H9 (cell line): ENCODE measurements at regions not wholly inside any gene's neighbourhood (a gene's known extent, or its start where the extent isn't known, plus 50 kb on each side); places are given as distances from the start of the nearest gene placed in this dataset.

Experiments used
- DNase-seq: peaks from one replicate; pipeline ENCODE4 v3.0.0-alpha.2; 2017
- H2AFZ ChIP-seq: one replicate; pipeline ENCODE4 v1.6.1; 2013; ENCODE audit warnings: mild to moderate bottlenecking, low read length, control low read depth, moderate library complexity
- H2AK5ac ChIP-seq: 2 replicates; pipeline ENCODE4 v1.6.1; 2013; ENCODE audit warnings: low read length, control low read depth, mixed read lengths; ENCODE audit not compliant: insufficient read length
- H2BK120ac ChIP-seq: one replicate; pipeline ENCODE4 v1.6.1; 2013; ENCODE audit warnings: low read depth, mild to moderate bottlenecking, low read length, control low read depth, inconsistent platforms; ENCODE audit not compliant: poor library complexity, severe bottlenecking
- H2BK12ac ChIP-seq: 2 replicates; pipeline ENCODE4 v1.6.1; 2013; ENCODE audit warnings: low read length, control low read depth, mixed read lengths, low read depth; ENCODE audit not compliant: insufficient read length
- H2BK15ac ChIP-seq: 2 replicates; pipeline ENCODE4 v1.6.1; 2013; ENCODE audit warnings: low read depth, low read length, control low read depth
- H2BK20ac ChIP-seq: one replicate; pipeline ENCODE4 v1.6.1; 2013; ENCODE audit warnings: low read depth, mild to moderate bottlenecking, low read length, control low read depth, inconsistent platforms; ENCODE audit not compliant: poor library complexity, severe bottlenecking
- H2BK5ac ChIP-seq: 2 replicates; pipeline ENCODE4 v1.6.1; 2013; ENCODE audit warnings: low read length, control low read depth, mixed read lengths; ENCODE audit not compliant: insufficient read length
- H3K14ac ChIP-seq: 2 replicates; pipeline ENCODE4 v1.6.1; 2013; ENCODE audit warnings: low read length, control low read depth; ENCODE audit not compliant: insufficient read depth
- H3K18ac ChIP-seq: 2 replicates; pipeline ENCODE4 v1.6.1; 2013; ENCODE audit warnings: low read depth, mild to moderate bottlenecking, mixed read lengths, low read length, control low read depth; ENCODE audit not compliant: insufficient read length
- H3K23ac ChIP-seq: 2 replicates; pipeline ENCODE4 v1.6.1; 2013; ENCODE audit warnings: low read length, control low read depth, mixed read lengths, low read depth; ENCODE audit not compliant: insufficient read length
- H3K23me2 ChIP-seq: 2 replicates; pipeline ENCODE4 v1.6.1; 2013; ENCODE audit warnings: low read depth, mild to moderate bottlenecking, mixed read lengths, low read length, control low read depth; ENCODE audit not compliant: insufficient read length, poor library complexity, severe bottlenecking
- H3K27ac ChIP-seq: 2 replicates; pipeline ENCODE4 v1.5.1; 2013; ENCODE audit warnings: low read length, control low read depth, mixed read lengths, low read depth; ENCODE audit not compliant: insufficient read length
- H3K27me3 ChIP-seq: 2 replicates; pipeline ENCODE4 v1.6.1; 2013; ENCODE audit warnings: low read length, control low read depth, inconsistent platforms; ENCODE audit not compliant: insufficient read depth
- H3K4ac ChIP-seq: 2 replicates; pipeline ENCODE4 v1.6.1; 2013; ENCODE audit warnings: low read depth, mild to moderate bottlenecking, control low read depth, inconsistent platforms, low read length, moderate library complexity
- H3K4me1 ChIP-seq: 2 replicates; pipeline ENCODE4 v1.6.1; 2013; ENCODE audit warnings: low read length, control low read depth, inconsistent platforms; ENCODE audit not compliant: insufficient read depth
- H3K4me2 ChIP-seq: 2 replicates; pipeline ENCODE4 v1.6.1; 2013; ENCODE audit warnings: low read length, control low read depth, mixed read lengths; ENCODE audit not compliant: insufficient read length, insufficient read depth
- H3K56ac ChIP-seq: 2 replicates; pipeline ENCODE4 v1.6.1; 2013; ENCODE audit warnings: low read depth, mild to moderate bottlenecking, mixed read lengths, low read length, control low read depth; ENCODE audit not compliant: insufficient read length
- H3K79me1 ChIP-seq: 2 replicates; pipeline ENCODE4 v1.6.1; 2013; ENCODE audit warnings: low read depth, mild to moderate bottlenecking, moderate library complexity, low read length, control low read depth, inconsistent platforms; ENCODE audit not compliant: insufficient read depth, poor library complexity, severe bottlenecking
- H3K79me2 ChIP-seq: 2 replicates; pipeline ENCODE4 v1.6.1; 2013; ENCODE audit warnings: low read length, control low read depth, inconsistent platforms; ENCODE audit not compliant: insufficient read depth
- H3K9ac ChIP-seq: 2 replicates; pipeline ENCODE4 v1.6.1; 2013; ENCODE audit warnings: low read length, control low read depth, mixed read lengths; ENCODE audit not compliant: insufficient read length; ENCODE audit errors: extremely low read depth
- H3K9me3 ChIP-seq: one replicate; pipeline ENCODE4 v1.6.1; 2013; ENCODE audit warnings: low read depth, low read length, inconsistent platforms; ENCODE audit not compliant: control insufficient read depth
- H3T11ph ChIP-seq: one replicate; pipeline ENCODE4 v1.6.1; 2013; ENCODE audit warnings: mild to moderate bottlenecking, low read length, control low read depth, inconsistent platforms
- H4K20me1 ChIP-seq: one replicate; pipeline ENCODE4 v1.6.1; 2013; ENCODE audit not compliant: control insufficient read depth, insufficient read length, insufficient read depth
- H4K5ac ChIP-seq: 2 replicates; pipeline ENCODE4 v1.6.1; 2013; ENCODE audit warnings: low read depth, mild to moderate bottlenecking, mixed read lengths, low read length, control low read depth; ENCODE audit not compliant: insufficient read length
- H4K8ac ChIP-seq: replicated peaks from 2 replicates; pipeline ENCODE4 v1.6.1; 2013; ENCODE audit warnings: low read length, control low read depth, mixed read lengths, low read depth; ENCODE audit not compliant: insufficient read length
- H4K91ac ChIP-seq: 2 replicates; pipeline ENCODE4 v1.6.1; 2013; ENCODE audit warnings: low read depth, mild to moderate bottlenecking, moderate library complexity, mixed read lengths, low read length, control low read depth; ENCODE audit not compliant: insufficient read length
- H3K27ac Mint-ChIP-seq, 3 experiments: 2 replicates in 2 of 3; 3 replicates in 1 of 3; pipeline ENCODE4 v1.8.0; 2020 to 2021; ENCODE audit warnings: mixed read lengths in 3 of 3, mild to moderate bottlenecking in 1 of 3, moderate library complexity in 1 of 3
- H3K27me3 Mint-ChIP-seq: 2 replicates; pipeline ENCODE4 v1.8.0; 2021; ENCODE audit warnings: low read depth, mild to moderate bottlenecking, moderate library complexity, mixed read lengths
- H3K36me3 Mint-ChIP-seq, 3 experiments: 2 replicates in 2 of 3; 3 replicates in 1 of 3; pipeline ENCODE4 v1.8.0; 2020 to 2021; ENCODE audit warnings: low read depth in 3 of 3, mixed read lengths in 3 of 3; ENCODE audit not compliant: insufficient read depth in 1 of 3
- H3K4me1 Mint-ChIP-seq, 2 experiments: 2 replicates each; pipeline ENCODE4 v1.8.0; 2020; ENCODE audit warnings: mixed read lengths in 2 of 2
- H3K4me3 Mint-ChIP-seq, 2 experiments: 2 replicates in 1 of 2; 3 replicates in 1 of 2; pipeline ENCODE4 v1.8.0; 2020 to 2021; ENCODE audit warnings: mild to moderate bottlenecking in 2 of 2, mixed read lengths in 2 of 2, moderate library complexity in 1 of 2
- H3K9me3 Mint-ChIP-seq, 2 experiments: 2 replicates in 1 of 2; 3 replicates in 1 of 2; pipeline ENCODE4 v1.8.0; 2020; ENCODE audit warnings: mild to moderate bottlenecking in 2 of 2, mixed read lengths in 2 of 2, moderate library complexity in 1 of 2
- CTCF ChIP-seq: fragments of 200-600 bp; sonication (generic); conservative IDR thresholded peaks from 3 replicates; pipeline ENCODE4 v1.8.0; 2021; ENCODE audit warnings: antibody characterized with exemption, mild to moderate bottlenecking
- WGBS: extraction: QIAGEN DNeasy Blood & Tissue Kit; methylation state at CpG from one replicate; pipeline ENCODE4 v1.1.7; 2013; ENCODE audit warnings: missing lambda C conversion rate, low lambda C conversion rate, mixed read lengths; ENCODE audit not compliant: insufficient read length; ENCODE audit errors: extremely low coverage; 5-methylcytosine and 5-hydroxymethylcytosine counted together

GRCh38 chr3:124381575-124382333 lies 348.5 kb upstream of the UMPS start:
- Histone ChIP-seq H3K4ac (no peak overlapping the region), H3K27ac (no peak overlapping the region), H3K4me2 (no peak overlapping the region), H3K9ac (no peak overlapping the region), H3K4me1 (no peaks in the 10 kb centered on the region; the same call in 1 of the 2 replicates), H4K20me1 (no peaks in the 10 kb centered on the region), H2BK5ac (no peak overlapping the region), H3K56ac (no peak overlapping the region), H2AFZ (no peak overlapping the region), H3K14ac (no peak overlapping the region), H3K27me3 (no peaks in the 10 kb centered on the region), H2AK5ac (no peak overlapping the region), H2BK12ac (no peak overlapping the region), H3K23ac (no peak overlapping the region), H3K79me1 (no peaks in the 10 kb centered on the region), H4K91ac (no peak overlapping the region), H2BK20ac (no peak overlapping the region), H4K8ac (no peak overlapping the region), H4K5ac (no peak overlapping the region), H3K23me2 (no peaks in the 10 kb centered on the region), H3K79me2 (no peaks in the 10 kb centered on the region), H2BK120ac (no peak overlapping the region), H3T11ph (no peak overlapping the region), H3K9me3 (no peaks in the 10 kb centered on the region), H3K18ac (no peak overlapping the region), H2BK15ac (no peak overlapping the region)
- H3K9me3 Mint-ChIP-seq = no peaks in the 10 kb centered on the region
- H3K36me3 Mint-ChIP-seq = no peaks in the 10 kb centered on the region
- DNase-seq = no peak
- peaks cover 27 to 28% of the 10 kb centered on the region in 2 experiments for H3K4me1 Mint-ChIP-seq
- no peak overlapping the region for H3K27ac Mint-ChIP-seq
- TF ChIP-seq CTCF = no peak
- no CpG with 5 or more reads among the region's 4 CpGs for WGBS
- no peaks in the 10 kb centered on the region for H3K27me3 Mint-ChIP-seq
- no peak overlapping the region for H3K4me3 Mint-ChIP-seq
